GM12874 (cell line): ENCODE measurements at regions not wholly inside any gene's neighbourhood (a gene's known extent, or its start where the extent isn't known, plus 50 kb on each side); places are given as distances from the start of the nearest gene placed in this dataset.

Experiments
- TF ChIP-seq, protein P1 (sequence below): IDR thresholded peaks from 2 replicates; pipeline ENCODE4 v1.5.1; 2011; ENCODE audit warnings: low read depth, mild to moderate bottlenecking, control low read depth, low read length, moderate library complexity; ENCODE audit not compliant: insufficient read depth

DNA sequence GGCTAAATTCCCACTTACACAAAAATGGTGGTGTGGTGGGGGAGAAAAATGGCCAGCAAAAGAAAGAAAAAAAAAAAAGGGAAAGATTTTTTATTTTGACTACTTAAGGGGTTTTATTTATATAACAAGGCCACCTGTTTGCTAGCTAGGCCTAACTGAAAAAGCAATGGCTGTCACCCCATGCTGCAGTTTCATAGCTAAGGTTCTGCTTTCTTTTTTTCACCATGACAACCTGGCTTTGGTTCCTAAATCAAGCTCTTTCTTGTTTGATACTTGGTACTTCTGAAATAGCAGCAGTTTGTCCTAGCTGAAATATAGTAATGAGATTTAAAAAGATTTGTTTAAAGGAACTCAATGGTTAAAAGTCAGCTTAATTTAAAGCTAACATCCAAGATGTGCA is 433.2 kb upstream of the MEX3C start:
- TF ChIP-seq, protein P1, sequence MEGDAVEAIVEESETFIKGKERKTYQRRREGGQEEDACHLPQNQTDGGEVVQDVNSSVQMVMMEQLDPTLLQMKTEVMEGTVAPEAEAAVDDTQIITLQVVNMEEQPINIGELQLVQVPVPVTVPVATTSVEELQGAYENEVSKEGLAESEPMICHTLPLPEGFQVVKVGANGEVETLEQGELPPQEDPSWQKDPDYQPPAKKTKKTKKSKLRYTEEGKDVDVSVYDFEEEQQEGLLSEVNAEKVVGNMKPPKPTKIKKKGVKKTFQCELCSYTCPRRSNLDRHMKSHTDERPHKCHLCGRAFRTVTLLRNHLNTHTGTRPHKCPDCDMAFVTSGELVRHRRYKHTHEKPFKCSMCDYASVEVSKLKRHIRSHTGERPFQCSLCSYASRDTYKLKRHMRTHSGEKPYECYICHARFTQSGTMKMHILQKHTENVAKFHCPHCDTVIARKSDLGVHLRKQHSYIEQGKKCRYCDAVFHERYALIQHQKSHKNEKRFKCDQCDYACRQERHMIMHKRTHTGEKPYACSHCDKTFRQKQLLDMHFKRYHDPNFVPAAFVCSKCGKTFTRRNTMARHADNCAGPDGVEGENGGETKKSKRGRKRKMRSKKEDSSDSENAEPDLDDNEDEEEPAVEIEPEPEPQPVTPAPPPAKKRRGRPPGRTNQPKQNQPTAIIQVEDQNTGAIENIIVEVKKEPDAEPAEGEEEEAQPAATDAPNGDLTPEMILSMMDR = no peak

DNA sequence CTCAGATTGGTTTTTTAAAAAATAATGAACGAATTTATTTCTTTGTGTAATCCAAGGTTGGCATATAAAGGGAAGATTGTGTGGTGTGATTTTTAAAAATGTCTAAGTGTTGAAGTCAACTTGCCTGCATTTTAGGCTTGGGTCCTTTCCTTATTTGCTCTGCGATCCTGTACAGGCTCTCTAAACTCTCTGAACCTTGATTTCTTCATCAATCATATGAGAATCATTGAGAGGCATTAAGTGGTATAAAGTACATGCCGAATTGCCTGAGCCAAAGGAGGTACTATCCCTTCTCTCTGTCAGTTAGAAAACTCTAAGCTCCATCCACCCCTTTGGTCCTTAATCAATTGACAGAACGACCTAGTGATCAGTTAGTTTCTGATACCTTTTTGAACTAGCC is 440.4 kb upstream of the MEX3C start:
- TF ChIP-seq, protein P1 = no peak

DNA sequence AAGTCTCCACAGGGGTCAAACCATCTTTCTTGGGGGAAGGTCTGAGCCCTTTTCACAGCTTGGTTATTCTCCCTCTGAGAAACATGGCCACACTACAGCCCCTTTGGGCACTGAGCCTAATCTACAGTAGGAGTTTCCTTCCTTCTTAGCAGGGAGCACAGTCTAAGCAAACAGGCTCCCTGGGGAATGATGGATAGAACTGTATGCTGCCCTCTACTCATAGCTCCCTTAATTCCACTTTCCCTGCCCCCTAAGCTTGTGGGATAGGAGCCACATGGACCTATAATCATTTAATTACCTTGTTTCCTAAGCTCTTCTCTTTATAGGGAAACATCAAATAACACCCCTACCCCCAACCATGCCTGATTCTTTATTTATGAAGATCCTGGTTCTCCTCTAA is 442.1 kb upstream of the MEX3C start:
- TF ChIP-seq, protein P1 = no peak

DNA sequence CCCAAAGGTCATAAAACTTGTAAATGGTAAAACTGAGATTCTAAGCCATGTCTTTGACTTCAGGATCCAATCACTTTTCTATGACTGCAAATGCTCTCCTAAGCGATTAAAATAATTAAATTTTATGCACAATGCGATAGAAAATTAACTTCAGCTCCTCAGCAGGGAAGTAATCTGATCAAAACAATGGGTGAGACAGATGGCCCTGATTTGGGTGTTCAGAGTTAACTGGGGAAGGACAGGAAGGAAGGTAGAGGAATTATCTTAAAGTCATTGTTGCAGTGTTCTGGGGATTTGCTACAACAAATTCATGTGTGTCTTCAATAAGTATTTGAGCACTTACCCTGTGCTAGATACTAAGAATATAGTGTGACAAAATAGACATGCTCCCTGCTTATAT is 446.0 kb upstream of the MEX3C start:
- TF ChIP-seq, protein P1 = no peak

DNA sequence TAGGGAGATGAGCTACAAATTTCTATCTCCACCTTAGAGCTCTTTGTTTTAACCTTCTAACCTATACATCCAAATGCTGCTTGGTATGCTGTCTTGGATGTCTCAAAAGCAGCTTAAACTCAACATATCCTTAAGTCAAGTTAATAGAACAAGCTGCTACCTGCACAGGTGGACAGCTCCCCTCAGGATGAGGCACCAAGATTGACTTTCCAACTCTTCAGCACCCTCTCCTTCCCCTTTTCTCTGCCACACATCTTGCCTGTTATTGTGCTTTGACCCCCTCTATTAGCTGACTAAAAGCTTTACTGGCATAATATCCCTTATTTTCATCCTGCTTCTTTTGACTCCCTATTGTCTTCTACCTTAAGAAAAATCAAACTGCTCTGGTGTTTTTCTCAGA is 448.1 kb upstream of the MEX3C start:
- TF ChIP-seq, protein P1 = no peak

DNA sequence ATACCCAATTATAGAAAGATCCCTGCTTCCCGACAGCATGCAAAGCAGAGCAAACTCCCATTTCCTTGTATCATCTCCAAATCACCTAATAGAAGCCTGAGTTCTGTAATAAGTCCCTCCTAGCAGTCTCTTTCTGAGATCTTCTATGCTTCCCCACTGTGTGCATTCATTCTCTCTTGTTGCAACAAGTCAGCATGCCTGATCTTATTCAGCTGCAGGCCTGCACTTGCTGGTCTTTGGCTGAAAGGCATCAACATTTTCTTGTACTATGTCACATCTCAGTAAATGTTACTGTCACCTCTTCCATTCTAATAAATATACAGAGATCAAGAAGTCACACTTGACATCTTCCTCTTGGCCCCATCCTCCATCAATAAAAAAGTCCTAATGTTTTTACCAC is 449.9 kb upstream of the MEX3C start:
- TF ChIP-seq, protein P1 = no peak

DNA sequence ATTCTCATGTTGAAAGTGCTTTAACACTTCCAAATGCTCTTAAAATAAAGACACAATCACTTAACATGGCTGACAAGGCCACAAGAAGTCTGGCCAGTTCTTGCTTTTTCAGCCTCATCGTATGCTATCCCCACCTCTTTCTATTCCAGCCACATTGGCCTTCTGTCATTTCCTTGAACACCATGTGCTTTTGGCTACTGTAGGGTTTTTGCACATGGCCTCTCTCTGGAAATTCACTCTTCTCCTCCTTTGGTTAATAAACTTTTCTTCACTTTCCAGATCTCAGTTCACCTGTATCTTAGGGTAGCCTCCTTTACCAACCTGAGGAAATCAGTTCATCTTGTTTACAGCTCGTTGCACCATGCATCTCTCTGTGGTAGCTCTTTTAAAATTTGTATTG is 450.5 kb upstream of the MEX3C start:
- TF ChIP-seq, protein P1 = no peak

DNA sequence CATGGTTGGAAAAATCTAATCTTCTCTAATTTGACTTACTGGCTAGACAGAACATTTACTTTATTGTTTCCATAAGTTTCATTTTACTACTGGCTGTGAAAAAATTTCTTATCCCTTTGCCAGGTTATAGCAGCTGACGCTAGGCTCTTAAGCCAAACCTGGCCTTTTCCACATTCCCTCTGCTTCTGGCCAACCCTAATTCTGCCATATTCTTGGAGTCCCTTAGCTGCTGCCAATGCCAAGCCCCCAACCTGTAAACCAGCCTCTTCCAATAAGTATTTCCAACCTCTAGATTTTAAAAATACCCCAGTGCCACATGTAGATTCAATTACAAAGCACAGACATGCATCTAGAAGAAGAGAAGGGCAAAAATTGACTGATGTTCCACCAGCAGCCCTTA is 452.3 kb upstream of the MEX3C start:
- TF ChIP-seq, protein P1 = no peak
